ENCODE measurements at regions not wholly inside any gene's neighbourhood (a gene's known extent, or its start where the extent isn't known, plus 50 kb on each side); places are given as distances from the start of the nearest gene placed in this dataset.

GRCh38 chr6:164897523-164898235 is 411.7 kb downstream of the C6orf118 start:
- peaks cover 2 to 15% (median 10%) of the 10 kb centered on the region in 7 donors for H3K9me3 Mint-ChIP-seq
- no peak overlapping the region for H3K27ac Mint-ChIP-seq
- DNase-seq: no peak
- no peak for ATAC-seq (ENCODE audit: low read depth in 2 of 2)
- no peak overlapping the region for H3K4me3 Mint-ChIP-seq
- H3K4me1 Mint-ChIP-seq: no peaks in the 10 kb centered on the region
- H3K36me3 Mint-ChIP-seq: no peaks in the 10 kb centered on the region
- H3K27me3 Mint-ChIP-seq: no peaks in the 10 kb centered on the region

DNA sequence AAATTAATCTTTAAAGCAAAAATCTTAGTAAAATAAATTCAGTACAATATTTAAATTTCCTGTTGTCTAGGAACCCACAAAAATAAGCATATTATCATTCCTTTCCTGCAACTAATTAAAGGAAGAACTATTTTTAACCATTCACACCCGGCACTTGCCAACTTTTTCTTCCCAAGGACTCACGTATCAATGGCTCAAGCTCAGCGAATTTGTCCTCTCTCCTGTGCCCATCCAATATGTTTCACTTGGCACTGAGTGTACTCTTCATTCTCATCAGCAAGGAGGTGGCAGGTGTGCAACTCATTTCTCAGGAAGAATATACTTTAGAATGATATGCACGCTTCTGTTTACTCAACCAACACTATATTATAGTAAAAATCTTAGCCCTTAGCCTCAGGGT is 419.4 kb downstream of the C6orf118 start:
- Mint-ChIP-seq H3K27ac (no peak overlapping the region), H3K36me3 (no peaks in the 10 kb centered on the region), H3K9me3 (peaks cover 0 to 13% (median 8%) of the 10 kb centered on the region in 7 donors), H3K4me3 (no peak overlapping the region), H3K4me1 (no peaks in the 10 kb centered on the region), H3K27me3 (no peaks in the 10 kb centered on the region)
- no peak for DNase-seq
- no peak for ATAC-seq (ENCODE audit: low read depth in 2 of 2)

DNA sequence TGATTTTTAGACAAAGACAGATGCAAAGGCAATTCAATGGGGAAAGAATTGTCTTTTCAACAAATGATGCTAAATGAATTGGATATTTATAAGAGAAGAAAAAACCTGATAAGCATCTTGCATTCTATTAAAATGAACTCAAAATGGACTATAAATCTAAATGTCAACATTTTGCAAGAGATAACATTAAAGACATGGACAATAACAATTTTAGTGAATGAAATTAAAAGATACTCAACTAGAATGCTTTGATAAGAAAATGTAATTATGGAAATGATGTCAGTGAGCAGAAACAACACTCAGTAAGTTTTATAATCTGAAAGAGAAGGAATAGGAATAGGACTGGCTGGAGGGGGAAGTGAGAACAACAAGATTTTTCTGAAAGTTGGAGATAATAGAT is 421.7 kb downstream of the C6orf118 start:
- Mint-ChIP-seq H3K27ac (no peak overlapping the region), H3K36me3 (no peaks in the 10 kb centered on the region), H3K27me3 (no peaks in the 10 kb centered on the region), H3K4me3 (no peak overlapping the region), H3K9me3 (peaks cover 0 to 9% (median 3%) of the 10 kb centered on the region in 7 donors), H3K4me1 (no peaks in the 10 kb centered on the region)
- no peak for ATAC-seq (ENCODE audit: low read depth in 2 of 2)
- DNase-seq: no peak

DNA sequence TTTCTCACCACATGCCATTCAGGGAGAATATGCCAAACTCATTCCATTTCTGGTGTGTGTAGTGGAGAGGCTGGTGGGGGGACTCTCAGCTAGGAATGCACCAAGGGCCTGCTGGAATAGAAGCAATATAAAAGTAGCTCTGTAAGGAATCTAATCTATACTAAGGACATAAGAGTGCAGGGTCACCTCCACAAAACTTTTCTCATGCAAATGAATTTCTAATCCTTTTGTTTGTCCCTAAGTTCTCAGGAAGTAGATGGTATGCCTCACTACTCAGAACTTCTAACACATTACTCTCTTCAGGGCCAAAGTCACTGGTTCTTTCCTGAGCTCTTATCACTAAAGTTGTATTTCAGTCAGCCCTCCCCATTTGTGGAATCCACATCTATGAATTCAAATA is 427.2 kb downstream of the C6orf118 start:
- ATAC-seq (ENCODE audit: low read depth in 2 of 2) (no peak), DNase-seq (no peak)
- no peaks in the 10 kb centered on the region for H3K4me1 Mint-ChIP-seq
- no peaks in the 10 kb centered on the region for H3K27me3 Mint-ChIP-seq
- no peak overlapping the region for H3K4me3 Mint-ChIP-seq
- H3K27ac Mint-ChIP-seq: no peak overlapping the region
- H3K36me3 Mint-ChIP-seq: no peaks in the 10 kb centered on the region
- H3K9me3 Mint-ChIP-seq: peaks cover 0 to 6% (median 0%) of the 10 kb centered on the region in 7 donors

- H3K36me3 Mint-ChIP-seq: no peaks in the 10 kb centered on the region
- no peak overlapping the region for H3K27ac Mint-ChIP-seq
- H3K27me3 Mint-ChIP-seq: no peaks in the 10 kb centered on the region
- peaks cover 4 to 17% (median 9%) of the 10 kb centered on the region in 7 donors for H3K9me3 Mint-ChIP-seq
- no peaks in the 10 kb centered on the region for H3K4me1 Mint-ChIP-seq
- ATAC-seq (ENCODE audit: low read depth in 2 of 2): no peak
- no peak for DNase-seq
- no peak overlapping the region for H3K4me3 Mint-ChIP-seq
Measured at GRCh38 chr6:164871783-164872182, 437.6 kb downstream of the C6orf118 start.

- Mint-ChIP-seq H3K4me3 (no peak overlapping the region), H3K27me3 (no peaks in the 10 kb centered on the region), H3K4me1 (no peaks in the 10 kb centered on the region), H3K9me3 (peaks cover 4 to 16% (median 9%) of the 10 kb centered on the region in 7 donors), H3K27ac (no peak overlapping the region), H3K36me3 (no peaks in the 10 kb centered on the region)
- ATAC-seq (ENCODE audit: low read depth in 2 of 2) (no peak), DNase-seq (no peak)
Measured at GRCh38 chr6:164870164-164870563, 439.2 kb downstream of the C6orf118 start.

GRCh38 chr6:164861967-164862366 is 447.4 kb downstream of the C6orf118 start:
- ATAC-seq (ENCODE audit: low read depth in 2 of 2) (no peak), DNase-seq (no peak)
- peaks cover 0 to 10% (median 6%) of the 10 kb centered on the region in 7 donors for H3K9me3 Mint-ChIP-seq
- H3K4me3 Mint-ChIP-seq: no peak overlapping the region
- H3K36me3 Mint-ChIP-seq: no peaks in the 10 kb centered on the region
- H3K27ac Mint-ChIP-seq: no peak overlapping the region
- no peaks in the 10 kb centered on the region for H3K4me1 Mint-ChIP-seq
- no peaks in the 10 kb centered on the region for H3K27me3 Mint-ChIP-seq

DNA sequence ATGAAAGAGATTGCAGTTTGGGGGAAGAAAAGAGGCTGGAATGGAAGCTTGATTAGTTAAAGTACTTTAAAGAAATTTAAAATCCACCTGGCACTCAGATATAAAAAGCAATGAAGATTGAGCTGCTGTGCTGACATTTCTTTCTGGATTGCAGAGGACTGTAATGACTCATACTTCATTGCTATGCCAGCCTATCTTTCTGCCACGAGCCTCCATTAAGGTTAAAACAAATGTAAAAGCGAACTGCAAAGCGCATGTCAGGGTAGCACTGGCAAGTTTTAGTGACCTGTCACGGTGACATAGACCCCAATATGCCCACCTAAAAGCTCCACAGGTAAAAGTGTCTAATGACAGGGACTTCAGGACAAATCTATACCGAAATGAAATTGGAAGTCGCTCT is 449.6 kb downstream of the C6orf118 start:
- no peaks in the 10 kb centered on the region for H3K27me3 Mint-ChIP-seq
- no peaks in the 10 kb centered on the region for H3K36me3 Mint-ChIP-seq
- no peak overlapping the region for H3K27ac Mint-ChIP-seq
- peaks cover 0 to 8% (median 2%) of the 10 kb centered on the region in 7 donors for H3K9me3 Mint-ChIP-seq
- H3K4me3 Mint-ChIP-seq: no peak overlapping the region
- H3K4me1 Mint-ChIP-seq: no peaks in the 10 kb centered on the region
- ATAC-seq (ENCODE audit: low read depth in 2 of 2): no peak
- no peak for DNase-seq

DNA sequence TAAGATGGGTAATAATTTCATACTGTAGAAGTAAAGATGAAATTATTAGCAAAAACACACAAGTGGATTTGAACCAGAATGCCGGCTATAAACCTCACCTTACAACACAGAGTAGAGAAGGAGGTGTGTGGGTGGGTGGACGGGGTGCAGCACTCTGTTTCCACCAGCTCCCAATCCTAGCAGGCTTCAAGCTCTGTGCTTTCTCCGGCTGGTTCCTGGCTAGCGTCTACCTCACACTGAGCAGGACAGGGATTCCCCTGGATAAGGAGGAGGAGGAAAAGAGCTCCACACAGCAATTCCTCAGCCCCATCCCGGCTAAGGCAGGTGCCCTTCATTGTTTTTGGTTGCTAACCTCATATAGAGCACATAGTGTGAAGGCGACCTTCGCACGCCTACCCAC is 453.3 kb downstream of the C6orf118 start:
- Mint-ChIP-seq H3K27ac (no peak overlapping the region), H3K4me3 (no peak overlapping the region), H3K9me3 (peaks cover 0 to 5% (median 0%) of the 10 kb centered on the region in 7 donors), H3K27me3 (no peaks in the 10 kb centered on the region), H3K4me1 (no peaks in the 10 kb centered on the region), H3K36me3 (no peaks in the 10 kb centered on the region)
- no peak for ATAC-seq (ENCODE audit: low read depth in 2 of 2)
- DNase-seq: no peak

GRCh38 chr6:164855281-164855680 is 454.1 kb downstream of the C6orf118 start:
- Mint-ChIP-seq H3K27me3 (no peaks in the 10 kb centered on the region), H3K9me3 (peaks cover 0 to 5% (median 0%) of the 10 kb centered on the region in 7 donors), H3K36me3 (no peaks in the 10 kb centered on the region), H3K4me3 (no peak overlapping the region), H3K4me1 (no peaks in the 10 kb centered on the region), H3K27ac (no peak overlapping the region)
- DNase-seq (no peak), ATAC-seq (ENCODE audit: low read depth in 2 of 2) (no peak)

- H3K27me3 Mint-ChIP-seq: no peaks in the 10 kb centered on the region
- no peak overlapping the region for H3K27ac Mint-ChIP-seq
- no peak for ATAC-seq (ENCODE audit: low read depth in 2 of 2)
- no peak overlapping the region for H3K4me3 Mint-ChIP-seq
- H3K9me3 Mint-ChIP-seq: peaks cover 0 to 5% (median 0%) of the 10 kb centered on the region in 7 donors
- H3K36me3 Mint-ChIP-seq: no peaks in the 10 kb centered on the region
- no peaks in the 10 kb centered on the region for H3K4me1 Mint-ChIP-seq
- DNase-seq: no peak
Measured at GRCh38 chr6:164854526-164854925, 454.9 kb downstream of the C6orf118 start.

GRCh38 chr6:164845773-164846172 is 463.6 kb downstream of the C6orf118 start:
- no peak overlapping the region for H3K4me3 Mint-ChIP-seq
- no peaks in the 10 kb centered on the region for H3K4me1 Mint-ChIP-seq
- no peaks in the 10 kb centered on the region for H3K36me3 Mint-ChIP-seq
- peaks cover 0 to 10% (median 0%) of the 10 kb centered on the region in 7 donors for H3K9me3 Mint-ChIP-seq
- ATAC-seq (ENCODE audit: low read depth in 2 of 2): no peak
- H3K27me3 Mint-ChIP-seq: no peaks in the 10 kb centered on the region
- H3K27ac Mint-ChIP-seq: no peak overlapping the region
- DNase-seq: no peak

GRCh38 chr6:164842085-164842484 is 467.3 kb downstream of the C6orf118 start:
- no peak for DNase-seq
- Mint-ChIP-seq H3K27me3 (no peaks in the 10 kb centered on the region), H3K9me3 (peaks cover 0 to 29% (median 5%) of the 10 kb centered on the region in 7 donors), H3K4me3 (no peak overlapping the region), H3K4me1 (no peaks in the 10 kb centered on the region), H3K27ac (no peak overlapping the region), H3K36me3 (no peaks in the 10 kb centered on the region)
- ATAC-seq (ENCODE audit: low read depth in 2 of 2): no peak

DNA sequence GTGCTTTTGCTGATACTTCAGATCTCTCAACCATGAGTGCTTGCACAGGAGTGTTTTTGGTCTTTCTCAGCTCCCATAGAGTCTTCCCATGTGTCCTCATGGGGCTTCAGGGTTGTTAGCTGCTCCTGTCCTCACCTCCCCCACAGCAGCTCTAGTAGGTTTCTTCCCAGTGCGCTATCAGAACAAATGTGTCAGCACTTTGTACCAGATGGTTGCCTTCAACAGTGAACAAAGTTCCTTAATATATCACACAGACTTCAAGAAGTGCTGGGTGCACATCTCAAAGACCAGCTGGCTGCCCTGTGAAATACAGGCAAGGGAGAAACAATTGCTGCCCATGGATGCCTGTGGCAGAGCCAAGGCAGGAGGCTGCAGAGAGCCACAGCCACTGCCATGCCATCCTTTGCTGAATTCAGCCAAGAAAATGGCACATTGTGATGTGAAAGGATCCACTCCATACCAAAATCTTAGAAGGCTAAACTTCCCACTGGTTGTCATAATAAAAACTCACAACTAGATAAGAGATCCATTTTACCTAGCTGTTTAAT is 471.3 kb downstream of the C6orf118 start:
- Mint-ChIP-seq H3K27ac (no peak overlapping the region), H3K36me3 (no peaks in the 10 kb centered on the region), H3K9me3 (peaks cover 1 to 29% (median 6%) of the 10 kb centered on the region in 7 donors), H3K27me3 (no peaks in the 10 kb centered on the region), H3K4me3 (no peak overlapping the region), H3K4me1 (no peaks in the 10 kb centered on the region)
- DNase-seq (no peak), ATAC-seq (ENCODE audit: low read depth in 2 of 2) (no peak)
